DOHH2 (cell line): ENCODE measurements at regions not wholly inside any gene's neighbourhood (a gene's known extent, or its start where the extent isn't known, plus 50 kb on each side); places are given as distances from the start of the nearest gene placed in this dataset.

Source experiments
- H3F3A ChIP-seq: fragments of 200-600 bp; sonication (generic), shearing (Covaris generic); 2 replicates; pipeline ENCODE4 v1.6.0; 2016; ENCODE audit warnings: antibody characterized with exemption, mild to moderate bottlenecking; ENCODE audit not compliant: control insufficient read depth, insufficient read depth
- H3K27ac ChIP-seq: fragments of 200-600 bp; sonication (generic); 2 replicates; pipeline ENCODE4 v1.5.1; 2014; ENCODE audit warnings: low read depth, mild to moderate bottlenecking, low read length, moderate library complexity
- H3K27me3 ChIP-seq: fragments of 200-600 bp; sonication (generic); 2 replicates; pipeline ENCODE4 v1.6.1; 2014; ENCODE audit warnings: mild to moderate bottlenecking, low read length, mixed read lengths; ENCODE audit not compliant: control insufficient read depth
- H3K36me3 ChIP-seq: fragments of 200-600 bp; sonication (generic); 2 replicates; pipeline ENCODE4 v1.6.1; 2014; ENCODE audit warnings: mild to moderate bottlenecking, low read length, moderate library complexity, mixed read lengths; ENCODE audit not compliant: control insufficient read depth
- H3K4me1 ChIP-seq: fragments of 200-600 bp; sonication (generic); 2 replicates; pipeline ENCODE4 v1.6.1; 2014; ENCODE audit warnings: mild to moderate bottlenecking, low read length, mixed read lengths; ENCODE audit not compliant: control insufficient read depth
- H3K4me2 ChIP-seq: fragments of 200-600 bp; sonication (generic); 2 replicates; pipeline ENCODE4 v1.6.0; 2014; ENCODE audit warnings: mild to moderate bottlenecking, low read length, moderate library complexity
- H3K4me3 ChIP-seq: fragments of 200-600 bp; sonication (generic); 2 replicates; pipeline ENCODE4 v1.5.1; 2014; ENCODE audit warnings: mild to moderate bottlenecking, low read length, mixed read lengths
- H3K79me2 ChIP-seq: fragments of 200-600 bp; sonication (generic); 2 replicates; pipeline ENCODE4 v1.6.1; 2014; ENCODE audit warnings: mild to moderate bottlenecking, low read length, mixed read lengths; ENCODE audit not compliant: control insufficient read depth
- H3K9me2 ChIP-seq: fragments of 200-600 bp; sonication (generic); replicated peaks from 2 replicates; pipeline ENCODE4 v1.6.1; 2014; ENCODE audit warnings: mild to moderate bottlenecking, low read length, mixed read lengths; ENCODE audit not compliant: control insufficient read depth
- H3K9me3 ChIP-seq: fragments of 200-600 bp; sonication (generic); 2 replicates; pipeline ENCODE4 v1.6.1; 2014; ENCODE audit warnings: antibody characterized with exemption, low read length, mixed read lengths; ENCODE audit not compliant: control insufficient read depth, insufficient read depth
- H4K20me1 ChIP-seq: fragments of 200-600 bp; sonication (generic); 2 replicates; pipeline ENCODE4 v1.6.0; 2014; ENCODE audit warnings: low read depth, mild to moderate bottlenecking, antibody characterized with exemption, low read length, moderate library complexity; ENCODE audit not compliant: control insufficient read depth, insufficient read depth
- CTCF ChIP-seq: fragments of 200-600 bp; sonication (generic); IDR thresholded peaks from one replicate; pipeline ENCODE4 v1.5.1; 2014; ENCODE audit warnings: antibody characterized with exemption, mild to moderate bottlenecking, low read depth, low read length; ENCODE audit not compliant: poor library complexity, severe bottlenecking
- EZH2phosphoT487 ChIP-seq: fragments of 200-600 bp; sonication (generic); IDR thresholded peaks from 2 replicates; pipeline ENCODE4 v1.6.1; 2017; ENCODE audit warnings: borderline replicate concordance, mild to moderate bottlenecking, antibody characterized with exemption, low read length, moderate library complexity, mixed read lengths

GRCh38 chr7:106588422-106589197 lies 72.3 kb downstream of the CCDC71L start:
- H3K4me2 ChIP-seq = no peak overlapping the region
- H3K79me2 ChIP-seq = no peaks in the 10 kb centered on the region
- H3K27me3 ChIP-seq = 0 out of 2 replicates have a peak, but pooled peaks cover 5% of the 10 kb centered on the region
- H3K9me2 ChIP-seq = no peaks in the 10 kb centered on the region
- no peak overlapping the region for H3K4me3 ChIP-seq
- H3K36me3 ChIP-seq = no peaks in the 10 kb centered on the region
- no peak for TF ChIP-seq CTCF
- no peak for TF ChIP-seq EZH2phosphoT487
- no peaks in the 10 kb centered on the region for H3K4me1 ChIP-seq
- no peak overlapping the region for H3K27ac ChIP-seq
- no peaks in the 10 kb centered on the region for H3F3A ChIP-seq
- H4K20me1 ChIP-seq = no peaks in the 10 kb centered on the region
- H3K9me3 ChIP-seq = no peaks in the 10 kb centered on the region

GRCh38 chr7:106584914-106585759 lies 75.8 kb downstream of the CCDC71L start:
- no peak for TF ChIP-seq EZH2phosphoT487
- H3K79me2 ChIP-seq = no peaks in the 10 kb centered on the region
- 0 out of 2 replicates have a peak, but pooled peaks cover 5% of the 10 kb centered on the region for H3K27me3 ChIP-seq
- no peaks in the 10 kb centered on the region for H4K20me1 ChIP-seq
- H3K4me3 ChIP-seq = no peak overlapping the region
- no peaks in the 10 kb centered on the region for H3F3A ChIP-seq
- H3K9me2 ChIP-seq = no peaks in the 10 kb centered on the region
- H3K4me2 ChIP-seq = no peak overlapping the region
- no peaks in the 10 kb centered on the region for H3K36me3 ChIP-seq
- 0 out of 2 replicates have a peak, but pooled peaks cover 5% of the 10 kb centered on the region for H3K9me3 ChIP-seq
- H3K4me1 ChIP-seq = no peaks in the 10 kb centered on the region
- no peak overlapping the region for H3K27ac ChIP-seq

GRCh38 chr7:106583706-106584690 lies 77.0 kb downstream of the CCDC71L start:
- Histone ChIP-seq H3K9me2 (no peaks in the 10 kb centered on the region), H3F3A (no peaks in the 10 kb centered on the region), H3K79me2 (no peaks in the 10 kb centered on the region), H3K4me3 (no peak overlapping the region), H3K27ac (no peak overlapping the region), H4K20me1 (no peaks in the 10 kb centered on the region), H3K27me3 (0 out of 2 replicates have a peak, but pooled peaks cover 5% of the 10 kb centered on the region), H3K9me3 (0 out of 2 replicates have a peak, but pooled peaks cover 5% of the 10 kb centered on the region), H3K36me3 (no peaks in the 10 kb centered on the region), H3K4me1 (no peaks in the 10 kb centered on the region), H3K4me2 (no peak overlapping the region)
- TF ChIP-seq EZH2phosphoT487 (no peak), CTCF (no peak)
